Ascending aorta (tissue), 2 donors: ENCODE measurements at regions not wholly inside any gene's neighbourhood (a gene's known extent, or its start where the extent isn't known, plus 50 kb on each side); places are given as distances from the start of the nearest gene placed in this dataset.
A peak's percentile ranks its signal among the peaks of the same experiment; 100 is the strongest.

ENCODE experiments used
- DNase-seq, 2 donors: peaks; one replicate each; pipeline ENCODE4 v3.0.0-alpha.2; 2019; ENCODE audit warnings: low spot score in 2 of 2
- H3K27ac ChIP-seq, 2 donors: fragments of 200-600 bp; sonication (generic); one replicate each; pipeline ENCODE4 v1.5.1; 2016 to 2017; ENCODE audit warnings: mild to moderate bottlenecking in 1 of 2
- H3K27me3 ChIP-seq: fragments of 200-600 bp; sonication (generic); one replicate; pipeline ENCODE4 v1.5.1; 2017
- H3K36me3 ChIP-seq, 2 donors: fragments of 200-600 bp; sonication (generic); one replicate each; pipeline ENCODE4 v1.5.1; 2016
- H3K4me1 ChIP-seq, 2 donors: fragments of 200-600 bp; sonication (generic); one replicate each; pipeline ENCODE4 v1.5.1; 2016 to 2017; ENCODE audit warnings: mild to moderate bottlenecking in 1 of 2
- H3K4me3 ChIP-seq, 2 donors: fragments of 200-600 bp; sonication (generic); one replicate each; pipeline ENCODE4 v1.5.1; 2016 to 2017; ENCODE audit warnings: mild to moderate bottlenecking in 1 of 2
- H3K9me3 ChIP-seq, 2 donors: fragments of 200-600 bp; sonication (generic); one replicate each; pipeline ENCODE4 v1.5.1; 2016
- intact Hi-C: fragments of 100-400 bp; cut with DNase I; formaldehyde crosslinking; loops from one replicate; pipeline ENCODE4 v1.15.1; 2023
- TF ChIP-seq, protein P1 (sequence below), 3 experiments: fragments of 200-600 bp in 2 of 3; fragments of 450-650 bp in 1 of 3; sonication (generic) in 2 of 3; IDR thresholded peaks; one replicate each; pipeline ENCODE4 v1.5.1; 2016 to 2019; ENCODE audit warnings: antibody characterized with exemption in 3 of 3, mild to moderate bottlenecking in 1 of 3, moderate library complexity in 1 of 3

DNA sequence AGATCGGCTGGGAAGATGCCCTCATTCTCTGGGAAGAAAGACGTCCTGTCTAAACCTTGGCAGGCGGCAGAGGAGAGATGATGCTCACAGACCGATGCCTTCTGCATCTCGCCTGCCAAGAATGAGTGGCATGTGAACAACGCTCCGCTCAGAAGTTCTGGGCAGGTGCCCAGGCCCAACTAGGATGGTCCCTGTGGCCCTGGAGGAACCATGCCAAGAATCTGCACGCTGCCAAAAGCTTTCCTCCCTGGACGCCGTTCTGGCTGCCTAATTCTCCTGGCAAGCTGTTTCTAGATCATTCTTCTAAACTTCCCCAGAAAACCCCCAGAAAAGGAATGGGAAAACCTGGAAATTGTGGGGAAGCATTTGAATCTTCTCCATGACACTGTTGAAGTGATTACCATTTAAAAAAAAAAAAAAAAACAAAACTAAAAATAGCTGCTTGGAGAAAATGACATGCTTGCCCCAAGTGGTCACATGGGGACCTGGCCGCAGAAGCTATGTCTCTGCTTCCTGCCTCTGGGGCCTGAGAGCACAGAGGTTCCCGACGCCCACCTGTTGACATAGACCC, 440.9 kb downstream of the PRDM2 start:
- no peaks in the 10 kb centered on the region for H3K27me3 ChIP-seq
- DNase-seq = peak in 1 of 2 donors; percentile 67
- peaks cover 4 to 28% of the 10 kb centered on the region in 2 donors for H3K4me1 ChIP-seq
- H3K27ac ChIP-seq = peak overlapping the region in 1 of 2 donors; percentile 43
- H3K4me3 ChIP-seq = no peak overlapping the region
- intact Hi-C loops = no loop called here
- no peaks in the 10 kb centered on the region for H3K36me3 ChIP-seq
- TF ChIP-seq, protein P1, sequence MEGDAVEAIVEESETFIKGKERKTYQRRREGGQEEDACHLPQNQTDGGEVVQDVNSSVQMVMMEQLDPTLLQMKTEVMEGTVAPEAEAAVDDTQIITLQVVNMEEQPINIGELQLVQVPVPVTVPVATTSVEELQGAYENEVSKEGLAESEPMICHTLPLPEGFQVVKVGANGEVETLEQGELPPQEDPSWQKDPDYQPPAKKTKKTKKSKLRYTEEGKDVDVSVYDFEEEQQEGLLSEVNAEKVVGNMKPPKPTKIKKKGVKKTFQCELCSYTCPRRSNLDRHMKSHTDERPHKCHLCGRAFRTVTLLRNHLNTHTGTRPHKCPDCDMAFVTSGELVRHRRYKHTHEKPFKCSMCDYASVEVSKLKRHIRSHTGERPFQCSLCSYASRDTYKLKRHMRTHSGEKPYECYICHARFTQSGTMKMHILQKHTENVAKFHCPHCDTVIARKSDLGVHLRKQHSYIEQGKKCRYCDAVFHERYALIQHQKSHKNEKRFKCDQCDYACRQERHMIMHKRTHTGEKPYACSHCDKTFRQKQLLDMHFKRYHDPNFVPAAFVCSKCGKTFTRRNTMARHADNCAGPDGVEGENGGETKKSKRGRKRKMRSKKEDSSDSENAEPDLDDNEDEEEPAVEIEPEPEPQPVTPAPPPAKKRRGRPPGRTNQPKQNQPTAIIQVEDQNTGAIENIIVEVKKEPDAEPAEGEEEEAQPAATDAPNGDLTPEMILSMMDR (IDR thresholded peaks at IDR 0.05) = no peak
- H3K9me3 ChIP-seq = no peaks in the 10 kb centered on the region

DNA sequence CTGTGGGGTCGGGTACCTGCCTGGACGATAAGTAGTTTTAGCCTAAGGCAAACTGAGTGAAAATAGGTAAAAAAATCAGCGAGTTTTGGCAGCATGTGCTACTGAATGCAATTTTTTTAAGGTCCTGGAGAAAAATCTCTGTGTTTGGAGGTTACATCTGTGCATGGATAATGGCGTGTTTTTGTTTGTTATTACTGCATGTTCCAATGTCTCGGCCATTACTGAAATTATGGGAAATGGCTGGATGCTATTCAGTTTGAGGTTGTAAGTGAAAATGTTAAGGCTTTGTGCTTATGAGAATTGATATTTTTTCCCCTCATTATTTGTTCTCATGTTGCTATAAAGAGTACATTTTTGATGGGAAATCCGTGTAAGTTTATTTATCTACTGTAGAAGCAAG, 441.7 kb downstream of the PRDM2 start:
- no peaks in the 10 kb centered on the region for H3K36me3 ChIP-seq
- TF ChIP-seq, protein P1 (IDR thresholded peaks at IDR 0.05) = no peak
- peak overlapping the region in 1 of 2 donors; percentile 41 for H3K27ac ChIP-seq
- peaks cover 4 to 28% of the 10 kb centered on the region in 2 donors for H3K4me1 ChIP-seq
- H3K4me3 ChIP-seq = no peak overlapping the region
- no peaks in the 10 kb centered on the region for H3K9me3 ChIP-seq
- no peaks in the 10 kb centered on the region for H3K27me3 ChIP-seq
- intact Hi-C loops = no loop called here
- no peak for DNase-seq

DNA sequence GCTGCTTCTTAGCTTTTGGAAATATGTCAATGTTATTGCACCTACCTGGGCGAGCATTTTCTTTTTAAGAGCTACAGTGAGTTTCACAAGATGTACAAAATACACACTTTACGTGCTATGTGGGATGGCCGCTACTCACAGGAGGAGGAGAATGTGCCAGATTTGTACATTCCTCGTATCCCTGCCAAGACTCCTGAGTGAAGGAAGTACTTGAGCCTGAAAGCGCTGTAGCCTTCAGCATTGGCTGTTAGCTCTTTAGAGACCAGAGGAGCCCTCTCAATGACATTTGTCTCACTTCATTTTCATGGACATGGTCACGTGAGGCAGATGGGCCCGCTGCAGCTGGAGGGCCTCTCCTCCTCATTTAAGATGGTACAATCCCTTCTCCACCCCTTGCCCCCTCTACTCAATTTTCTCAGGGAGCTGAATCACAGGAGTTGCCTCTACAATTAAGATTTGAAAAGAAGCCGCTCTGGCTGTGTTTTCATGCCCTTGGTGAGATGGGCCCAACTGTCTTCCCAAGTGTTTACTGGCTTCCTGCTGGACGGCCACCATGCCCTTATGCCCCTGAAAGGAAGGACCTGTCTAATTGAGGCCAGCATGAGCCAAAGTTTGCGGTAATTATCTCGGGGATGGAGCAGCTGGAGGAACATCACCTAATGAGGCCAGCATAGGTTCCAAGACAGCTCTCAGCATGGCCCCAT, 442.6 kb downstream of the PRDM2 start:
- intact Hi-C loops = no loop called here
- Histone ChIP-seq H3K9me3 (no peaks in the 10 kb centered on the region), H3K27ac (no peak overlapping the region), H3K36me3 (no peaks in the 10 kb centered on the region), H3K4me1 (peaks cover 4 to 28% of the 10 kb centered on the region in 2 donors), H3K27me3 (no peaks in the 10 kb centered on the region), H3K4me3 (no peak overlapping the region)
- DNase-seq = no peak
- TF ChIP-seq, protein P1 (IDR thresholded peaks at IDR 0.05) = no peak

DNA sequence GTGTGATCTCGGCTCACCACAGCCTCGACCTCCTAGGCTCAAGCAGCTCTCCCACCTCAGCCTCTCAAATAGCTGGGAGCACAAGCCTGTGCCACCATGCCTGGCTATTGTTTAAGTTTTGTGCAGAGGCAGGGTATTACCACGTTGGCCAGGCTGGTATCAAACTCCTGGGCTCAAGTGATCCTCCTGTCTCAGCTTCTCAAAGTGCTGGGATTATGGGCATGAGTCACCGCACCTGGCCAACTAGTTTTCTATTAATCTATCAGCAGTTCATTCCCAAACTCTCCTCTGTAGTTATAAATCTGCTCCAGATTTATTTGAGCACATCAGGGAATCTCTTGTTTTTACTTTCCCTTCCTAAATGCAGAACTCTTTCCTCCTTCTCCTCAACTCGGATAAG, 443.8 kb downstream of the PRDM2 start:
- Histone ChIP-seq H3K27ac (no peak overlapping the region), H3K4me1 (peaks cover 4 to 28% of the 10 kb centered on the region in 2 donors), H3K9me3 (no peaks in the 10 kb centered on the region), H3K36me3 (no peaks in the 10 kb centered on the region), H3K4me3 (no peak overlapping the region), H3K27me3 (no peaks in the 10 kb centered on the region)
- TF ChIP-seq, protein P1 (IDR thresholded peaks at IDR 0.05) = no peak
- no peak for DNase-seq
- intact Hi-C loops = no loop called here

DNA sequence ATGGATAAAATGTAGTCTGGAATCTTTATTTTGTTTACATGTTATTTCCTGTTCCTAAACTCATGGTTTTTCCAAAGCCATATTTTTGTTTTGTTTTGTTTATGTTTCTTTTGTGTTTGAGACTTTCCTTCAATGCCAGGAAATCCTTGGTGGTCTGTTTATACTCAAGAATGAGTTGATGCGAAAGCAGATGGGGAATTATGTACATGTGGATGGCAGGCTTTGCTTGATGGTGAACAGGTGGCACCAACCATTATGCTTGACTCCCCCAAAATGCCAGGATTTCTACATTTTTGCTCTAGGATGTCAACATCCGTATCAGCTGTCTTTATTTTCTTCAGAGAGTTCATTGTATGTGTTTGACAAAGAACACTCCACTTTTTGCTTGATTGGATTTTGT, 448.5 kb downstream of the PRDM2 start:
- Histone ChIP-seq H3K27me3 (no peaks in the 10 kb centered on the region), H3K4me3 (no peak overlapping the region), H3K36me3 (no peaks in the 10 kb centered on the region), H3K9me3 (no peaks in the 10 kb centered on the region), H3K27ac (no peak overlapping the region), H3K4me1 (no peaks in the 10 kb centered on the region)
- intact Hi-C loops = no loop called here
- TF ChIP-seq, protein P1 (IDR thresholded peaks at IDR 0.05) = no peak
- no peak for DNase-seq
